K562 (cell line): ENCODE measurements at regions not wholly inside any gene's neighbourhood (a gene's known extent, or its start where the extent isn't known, plus 50 kb on each side); places are given as distances from the start of the nearest gene placed in this dataset.

Experiments used
- BCOR ChIP-seq: fragments of 450-650 bp; IDR thresholded peaks from 2 replicates; pipeline ENCODE4 v1.6.1; 2016
- BRD4 ChIP-seq: fragments of 200-600 bp; sonication (generic); IDR thresholded peaks from 2 replicates; pipeline ENCODE4 v1.6.1; 2017; ENCODE audit warnings: inconsistent platforms
- NFE2L1 ChIP-seq: fragments of 450-650 bp; IDR thresholded peaks from 2 replicates; pipeline ENCODE4 v1.6.1; 2016; ENCODE audit warnings: missing genetic modification characterization, low read depth, mild to moderate bottlenecking, missing compliant biosample characterization, moderate library complexity, borderline replicate concordance
- SIX5 ChIP-seq, 2 experiments: IDR thresholded peaks; 2 replicates each; pipeline ENCODE4 v1.6.1; 2011; ENCODE audit warnings: low read length in 2 of 2, borderline replicate concordance in 1 of 2, low read depth in 1 of 2, mild to moderate bottlenecking in 1 of 2, moderate library complexity in 1 of 2; ENCODE audit not compliant: insufficient read depth in 1 of 2
- ZBTB17 ChIP-seq: fragments of 450-650 bp; formaldehyde crosslinking; IDR thresholded peaks from 2 replicates; pipeline ENCODE4 v1.4.0; 2020; ENCODE audit warnings: mild to moderate bottlenecking
- ZNF232 ChIP-seq: sonication (generic); formaldehyde crosslinking; IDR thresholded peaks from 2 replicates; pipeline ENCODE4 v1.8.0; 2022; ENCODE audit warnings: mild to moderate bottlenecking, missing genetic modification reagents
- ZSCAN29 ChIP-seq: fragments of 450-650 bp; IDR thresholded peaks from 2 replicates; pipeline ENCODE4 v1.6.1; 2017
- TF ChIP-seq, protein P1 (sequence below): fragments of 450-650 bp; IDR thresholded peaks from 2 replicates; pipeline ENCODE4 v1.6.1; 2016; ENCODE audit warnings: mild to moderate bottlenecking, moderate library complexity
- TF ChIP-seq, protein P2 (sequence below), 3 experiments: fragments of 200-800 bp in 1 of 3; fragments of 250-450 bp in 1 of 3; fragments of 450-650 bp in 1 of 3; sonication (Bioruptor Pico) in 1 of 3; sonication (Bioruptor generic) in 1 of 3; formaldehyde crosslinking in 1 of 3; IDR thresholded peaks; 2 replicates each; pipeline versions ENCODE4 v1.6.1 to v1.8.0; 2016 to 2022; ENCODE audit warnings: mild to moderate bottlenecking in 2 of 3, missing genetic modification characterization in 2 of 3, missing compliant biosample characterization in 1 of 3, moderate library complexity in 1 of 3

DNA sequence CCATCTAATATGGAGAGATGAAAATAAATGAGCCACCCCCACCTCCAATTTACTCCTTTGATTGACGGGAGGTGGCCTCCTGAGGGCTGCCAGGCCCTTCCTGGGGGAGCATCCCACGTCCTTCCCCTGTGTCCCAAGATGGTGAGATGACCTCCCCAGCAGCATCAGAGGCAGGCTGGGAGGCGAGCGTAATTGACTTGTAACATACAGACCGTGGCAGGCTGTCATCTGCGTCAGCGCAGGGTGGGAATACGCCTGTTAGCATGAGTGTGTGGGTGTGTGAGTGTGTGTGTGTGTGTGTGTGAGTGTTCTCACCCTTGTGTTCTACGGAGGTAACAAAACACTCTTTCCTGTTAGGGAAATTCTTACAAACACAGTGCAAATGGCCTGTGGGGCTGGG, 156.9 kb upstream of the CIBAR2 start (continued):
- TF ChIP-seq, protein P1, sequence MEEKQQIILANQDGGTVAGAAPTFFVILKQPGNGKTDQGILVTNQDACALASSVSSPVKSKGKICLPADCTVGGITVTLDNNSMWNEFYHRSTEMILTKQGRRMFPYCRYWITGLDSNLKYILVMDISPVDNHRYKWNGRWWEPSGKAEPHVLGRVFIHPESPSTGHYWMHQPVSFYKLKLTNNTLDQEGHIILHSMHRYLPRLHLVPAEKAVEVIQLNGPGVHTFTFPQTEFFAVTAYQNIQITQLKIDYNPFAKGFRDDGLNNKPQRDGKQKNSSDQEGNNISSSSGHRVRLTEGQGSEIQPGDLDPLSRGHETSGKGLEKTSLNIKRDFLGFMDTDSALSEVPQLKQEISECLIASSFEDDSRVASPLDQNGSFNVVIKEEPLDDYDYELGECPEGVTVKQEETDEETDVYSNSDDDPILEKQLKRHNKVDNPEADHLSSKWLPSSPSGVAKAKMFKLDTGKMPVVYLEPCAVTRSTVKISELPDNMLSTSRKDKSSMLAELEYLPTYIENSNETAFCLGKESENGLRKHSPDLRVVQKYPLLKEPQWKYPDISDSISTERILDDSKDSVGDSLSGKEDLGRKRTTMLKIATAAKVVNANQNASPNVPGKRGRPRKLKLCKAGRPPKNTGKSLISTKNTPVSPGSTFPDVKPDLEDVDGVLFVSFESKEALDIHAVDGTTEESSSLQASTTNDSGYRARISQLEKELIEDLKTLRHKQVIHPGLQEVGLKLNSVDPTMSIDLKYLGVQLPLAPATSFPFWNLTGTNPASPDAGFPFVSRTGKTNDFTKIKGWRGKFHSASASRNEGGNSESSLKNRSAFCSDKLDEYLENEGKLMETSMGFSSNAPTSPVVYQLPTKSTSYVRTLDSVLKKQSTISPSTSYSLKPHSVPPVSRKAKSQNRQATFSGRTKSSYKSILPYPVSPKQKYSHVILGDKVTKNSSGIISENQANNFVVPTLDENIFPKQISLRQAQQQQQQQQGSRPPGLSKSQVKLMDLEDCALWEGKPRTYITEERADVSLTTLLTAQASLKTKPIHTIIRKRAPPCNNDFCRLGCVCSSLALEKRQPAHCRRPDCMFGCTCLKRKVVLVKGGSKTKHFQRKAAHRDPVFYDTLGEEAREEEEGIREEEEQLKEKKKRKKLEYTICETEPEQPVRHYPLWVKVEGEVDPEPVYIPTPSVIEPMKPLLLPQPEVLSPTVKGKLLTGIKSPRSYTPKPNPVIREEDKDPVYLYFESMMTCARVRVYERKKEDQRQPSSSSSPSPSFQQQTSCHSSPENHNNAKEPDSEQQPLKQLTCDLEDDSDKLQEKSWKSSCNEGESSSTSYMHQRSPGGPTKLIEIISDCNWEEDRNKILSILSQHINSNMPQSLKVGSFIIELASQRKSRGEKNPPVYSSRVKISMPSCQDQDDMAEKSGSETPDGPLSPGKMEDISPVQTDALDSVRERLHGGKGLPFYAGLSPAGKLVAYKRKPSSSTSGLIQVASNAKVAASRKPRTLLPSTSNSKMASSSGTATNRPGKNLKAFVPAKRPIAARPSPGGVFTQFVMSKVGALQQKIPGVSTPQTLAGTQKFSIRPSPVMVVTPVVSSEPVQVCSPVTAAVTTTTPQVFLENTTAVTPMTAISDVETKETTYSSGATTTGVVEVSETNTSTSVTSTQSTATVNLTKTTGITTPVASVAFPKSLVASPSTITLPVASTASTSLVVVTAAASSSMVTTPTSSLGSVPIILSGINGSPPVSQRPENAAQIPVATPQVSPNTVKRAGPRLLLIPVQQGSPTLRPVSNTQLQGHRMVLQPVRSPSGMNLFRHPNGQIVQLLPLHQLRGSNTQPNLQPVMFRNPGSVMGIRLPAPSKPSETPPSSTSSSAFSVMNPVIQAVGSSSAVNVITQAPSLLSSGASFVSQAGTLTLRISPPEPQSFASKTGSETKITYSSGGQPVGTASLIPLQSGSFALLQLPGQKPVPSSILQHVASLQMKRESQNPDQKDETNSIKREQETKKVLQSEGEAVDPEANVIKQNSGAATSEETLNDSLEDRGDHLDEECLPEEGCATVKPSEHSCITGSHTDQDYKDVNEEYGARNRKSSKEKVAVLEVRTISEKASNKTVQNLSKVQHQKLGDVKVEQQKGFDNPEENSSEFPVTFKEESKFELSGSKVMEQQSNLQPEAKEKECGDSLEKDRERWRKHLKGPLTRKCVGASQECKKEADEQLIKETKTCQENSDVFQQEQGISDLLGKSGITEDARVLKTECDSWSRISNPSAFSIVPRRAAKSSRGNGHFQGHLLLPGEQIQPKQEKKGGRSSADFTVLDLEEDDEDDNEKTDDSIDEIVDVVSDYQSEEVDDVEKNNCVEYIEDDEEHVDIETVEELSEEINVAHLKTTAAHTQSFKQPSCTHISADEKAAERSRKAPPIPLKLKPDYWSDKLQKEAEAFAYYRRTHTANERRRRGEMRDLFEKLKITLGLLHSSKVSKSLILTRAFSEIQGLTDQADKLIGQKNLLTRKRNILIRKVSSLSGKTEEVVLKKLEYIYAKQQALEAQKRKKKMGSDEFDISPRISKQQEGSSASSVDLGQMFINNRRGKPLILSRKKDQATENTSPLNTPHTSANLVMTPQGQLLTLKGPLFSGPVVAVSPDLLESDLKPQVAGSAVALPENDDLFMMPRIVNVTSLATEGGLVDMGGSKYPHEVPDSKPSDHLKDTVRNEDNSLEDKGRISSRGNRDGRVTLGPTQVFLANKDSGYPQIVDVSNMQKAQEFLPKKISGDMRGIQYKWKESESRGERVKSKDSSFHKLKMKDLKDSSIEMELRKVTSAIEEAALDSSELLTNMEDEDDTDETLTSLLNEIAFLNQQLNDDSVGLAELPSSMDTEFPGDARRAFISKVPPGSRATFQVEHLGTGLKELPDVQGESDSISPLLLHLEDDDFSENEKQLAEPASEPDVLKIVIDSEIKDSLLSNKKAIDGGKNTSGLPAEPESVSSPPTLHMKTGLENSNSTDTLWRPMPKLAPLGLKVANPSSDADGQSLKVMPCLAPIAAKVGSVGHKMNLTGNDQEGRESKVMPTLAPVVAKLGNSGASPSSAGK: no peak
- TF ChIP-seq BRD4 (no peak), BCOR (no peak), ZSCAN29 (no peak), SIX5 (IDR thresholded peaks at IDR 0.05; ENCODE audit: borderline replicate concordance in 1 of 2, insufficient read depth in 1 of 2, low read depth in 1 of 2, low read length in 2 of 2) (no peak), ZBTB17 (CRISPR knock-in tag) (no peak), ZNF232 (CRISPR knock-in tag) (no peak), NFE2L1 (tag) (no peak)
- TF ChIP-seq, protein P2, sequence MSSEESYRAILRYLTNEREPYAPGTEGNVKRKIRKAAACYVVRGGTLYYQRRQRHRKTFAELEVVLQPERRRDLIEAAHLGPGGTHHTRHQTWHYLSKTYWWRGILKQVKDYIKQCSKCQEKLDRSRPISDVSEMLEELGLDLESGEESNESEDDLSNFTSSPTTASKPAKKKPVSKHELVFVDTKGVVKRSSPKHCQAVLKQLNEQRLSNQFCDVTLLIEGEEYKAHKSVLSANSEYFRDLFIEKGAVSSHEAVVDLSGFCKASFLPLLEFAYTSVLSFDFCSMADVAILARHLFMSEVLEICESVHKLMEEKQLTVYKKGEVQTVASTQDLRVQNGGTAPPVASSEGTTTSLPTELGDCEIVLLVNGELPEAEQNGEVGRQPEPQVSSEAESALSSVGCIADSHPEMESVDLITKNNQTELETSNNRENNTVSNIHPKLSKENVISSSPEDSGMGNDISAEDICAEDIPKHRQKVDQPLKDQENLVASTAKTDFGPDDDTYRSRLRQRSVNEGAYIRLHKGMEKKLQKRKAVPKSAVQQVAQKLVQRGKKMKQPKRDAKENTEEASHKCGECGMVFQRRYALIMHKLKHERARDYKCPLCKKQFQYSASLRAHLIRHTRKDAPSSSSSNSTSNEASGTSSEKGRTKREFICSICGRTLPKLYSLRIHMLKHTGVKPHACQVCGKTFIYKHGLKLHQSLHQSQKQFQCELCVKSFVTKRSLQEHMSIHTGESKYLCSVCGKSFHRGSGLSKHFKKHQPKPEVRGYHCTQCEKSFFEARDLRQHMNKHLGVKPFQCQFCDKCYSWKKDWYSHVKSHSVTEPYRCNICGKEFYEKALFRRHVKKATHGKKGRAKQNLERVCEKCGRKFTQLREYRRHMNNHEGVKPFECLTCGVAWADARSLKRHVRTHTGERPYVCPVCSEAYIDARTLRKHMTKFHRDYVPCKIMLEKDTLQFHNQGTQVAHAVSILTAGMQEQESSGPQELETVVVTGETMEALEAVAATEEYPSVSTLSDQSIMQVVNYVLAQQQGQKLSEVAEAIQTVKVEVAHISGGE (CRISPR knock-in tag; IDR thresholded peaks at IDR 0.05): no peak
